SJSA1 (cell line): ENCODE measurements at regions not wholly inside any gene's neighbourhood (a gene's known extent, or its start where the extent isn't known, plus 50 kb on each side); places are given as distances from the start of the nearest gene placed in this dataset.

ENCODE experiments used
- DNase-seq, 2 experiments: peaks; one replicate each; pipeline ENCODE4 v3.0.0-alpha.2; 2015 to 2020; ENCODE audit warnings: low spot score in 2 of 2, low read depth in 1 of 2
- H3K27ac ChIP-seq: fragments of 250-450 bp; sonication (Bioruptor Pico); 2 replicates; pipeline ENCODE4 v1.5.1; 2020; ENCODE audit warnings: mild to moderate bottlenecking, moderate library complexity
- H3K27me3 ChIP-seq: fragments of 250-450 bp; sonication (Bioruptor Pico); replicated peaks from 2 replicates; pipeline ENCODE4 v1.5.1; 2020; ENCODE audit warnings: mild to moderate bottlenecking, moderate library complexity
- H3K36me3 ChIP-seq: fragments of 250-450 bp; sonication (Bioruptor Pico); 2 replicates; pipeline ENCODE4 v1.5.1; 2020; ENCODE audit warnings: mild to moderate bottlenecking
- H3K4me1 ChIP-seq: fragments of 250-450 bp; sonication (Bioruptor Pico); replicated peaks from 2 replicates; pipeline ENCODE4 v1.6.1; 2021; ENCODE audit warnings: mild to moderate bottlenecking
- H3K4me3 ChIP-seq: fragments of 250-450 bp; sonication (Bioruptor Pico); 2 replicates; pipeline ENCODE4 v1.5.1; 2020; ENCODE audit warnings: mild to moderate bottlenecking
- H3K9me3 ChIP-seq: fragments of 250-450 bp; sonication (Bioruptor Pico); replicated peaks from 2 replicates; pipeline ENCODE4 v1.5.1; 2020; ENCODE audit warnings: mild to moderate bottlenecking

DNA sequence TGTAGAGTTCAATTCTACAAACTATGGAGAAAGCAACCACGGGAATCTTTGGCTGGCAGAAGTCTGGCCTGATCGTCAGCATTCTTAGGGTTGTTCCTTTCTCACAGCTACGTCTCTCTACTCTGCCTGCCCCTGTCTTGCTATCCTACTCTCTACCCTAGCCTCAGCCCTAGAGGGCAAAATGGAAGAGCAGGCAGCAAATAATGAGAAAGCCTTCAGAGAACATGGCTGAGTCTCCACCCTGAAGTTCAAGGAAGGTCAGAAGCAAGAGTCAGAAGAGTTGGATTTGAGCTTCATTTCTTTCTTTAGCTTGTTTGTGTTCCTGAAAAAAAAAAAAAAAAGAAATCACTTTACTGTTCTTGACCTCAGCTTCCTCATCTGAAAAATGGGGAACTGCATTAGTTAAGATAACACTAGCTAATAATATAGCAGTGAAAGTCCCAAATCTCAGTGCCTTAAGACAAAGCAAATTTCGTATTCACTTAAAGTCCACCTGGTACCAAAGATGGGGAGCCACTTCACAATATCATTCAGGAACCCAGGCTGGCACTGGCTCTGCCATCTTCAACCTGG is 50.2 kb upstream of the CCND2 start:
- Histone ChIP-seq H3K27me3 (no peaks in the 10 kb centered on the region), H3K36me3 (no peaks in the 10 kb centered on the region), H3K4me3 (no peak overlapping the region), H3K27ac (no peak overlapping the region), H3K9me3 (no peaks in the 10 kb centered on the region), H3K4me1 (no peaks in the 10 kb centered on the region)
- DNase-seq: no peak

DNA sequence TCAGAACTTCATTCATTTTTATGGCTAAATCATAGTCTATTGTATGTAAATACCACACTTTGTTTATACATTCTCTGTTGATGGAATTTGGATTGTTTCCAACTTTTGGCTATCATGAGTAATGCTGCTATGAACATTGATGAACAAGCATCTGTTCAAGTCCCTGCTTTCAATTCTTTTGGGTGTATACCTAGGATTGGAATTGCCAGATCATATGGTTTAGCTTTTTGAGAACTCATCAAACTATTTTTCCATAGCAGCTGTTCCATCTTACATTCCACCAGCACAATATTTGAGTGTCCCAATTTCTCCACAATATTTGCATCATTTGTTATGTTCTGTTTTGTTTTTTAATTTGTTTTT is 52.3 kb upstream of the CCND2 start:
- Histone ChIP-seq H3K9me3 (no peaks in the 10 kb centered on the region), H3K4me3 (no peak overlapping the region), H3K36me3 (no peaks in the 10 kb centered on the region), H3K4me1 (no peaks in the 10 kb centered on the region), H3K27ac (no peak overlapping the region), H3K27me3 (no peaks in the 10 kb centered on the region)
- no peak for DNase-seq

DNA sequence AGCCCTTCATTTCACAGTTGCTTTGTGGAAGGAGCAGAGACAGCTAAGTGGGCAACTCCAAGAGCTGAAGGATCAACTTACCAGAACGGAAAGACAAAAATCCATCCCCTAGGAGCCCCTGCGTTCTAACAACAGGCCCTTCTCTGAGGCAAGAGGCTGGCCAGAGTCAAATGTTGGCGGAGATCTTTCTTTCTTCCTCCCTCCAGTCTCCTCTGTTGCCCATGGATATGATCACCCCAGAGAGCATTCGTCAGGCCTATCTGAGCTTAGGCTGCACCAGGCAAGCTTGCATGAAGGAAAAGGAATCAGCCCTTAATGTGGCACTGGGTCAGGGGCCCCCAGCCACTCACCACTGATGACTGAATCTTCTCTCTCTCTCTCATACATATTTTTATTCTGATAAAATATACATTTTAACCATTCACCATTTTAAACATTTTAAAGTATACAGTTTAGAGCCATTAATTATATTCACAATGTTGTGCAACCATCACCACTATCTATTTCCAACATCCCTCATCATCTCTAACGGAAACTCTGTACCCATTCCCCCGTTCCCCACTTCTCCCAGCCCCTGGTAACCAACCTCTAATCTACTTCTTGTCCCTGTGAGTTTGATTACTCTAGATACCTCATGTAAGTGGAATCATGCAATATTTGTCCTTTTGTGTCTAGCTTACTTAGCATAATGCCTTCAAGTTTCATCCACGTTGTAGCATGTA is 52.9 kb upstream of the CCND2 start:
- Histone ChIP-seq H3K27me3 (no peaks in the 10 kb centered on the region), H3K4me3 (no peak overlapping the region), H3K4me1 (no peaks in the 10 kb centered on the region), H3K36me3 (no peaks in the 10 kb centered on the region), H3K27ac (no peak overlapping the region), H3K9me3 (no peaks in the 10 kb centered on the region)
- peak in 1 of 2 experiments; percentile 20 for DNase-seq

DNA sequence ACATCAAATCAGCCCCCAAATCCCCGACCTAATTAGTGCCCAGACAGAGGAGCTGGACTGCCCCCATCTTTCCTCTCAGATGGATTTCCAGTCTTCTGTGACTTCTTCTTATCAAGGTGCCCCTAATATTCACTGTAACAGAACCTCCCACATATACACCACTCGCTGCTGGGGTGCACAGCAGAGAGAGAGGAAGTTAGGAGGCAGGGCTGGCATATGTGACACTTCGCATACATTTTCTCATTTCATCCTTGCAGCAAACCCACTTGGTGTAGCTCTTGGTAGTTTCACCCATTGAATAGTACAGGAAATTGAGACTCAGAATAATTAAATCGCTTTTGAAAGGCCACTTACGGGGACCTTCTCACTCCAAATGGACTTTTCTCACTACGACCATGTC is 56.5 kb upstream of the CCND2 start:
- H3K4me3 ChIP-seq: no peak overlapping the region
- no peaks in the 10 kb centered on the region for H3K9me3 ChIP-seq
- no peaks in the 10 kb centered on the region for H3K4me1 ChIP-seq
- no peaks in the 10 kb centered on the region for H3K27me3 ChIP-seq
- DNase-seq: no peak
- no peaks in the 10 kb centered on the region for H3K36me3 ChIP-seq
- H3K27ac ChIP-seq: no peak overlapping the region

DNA sequence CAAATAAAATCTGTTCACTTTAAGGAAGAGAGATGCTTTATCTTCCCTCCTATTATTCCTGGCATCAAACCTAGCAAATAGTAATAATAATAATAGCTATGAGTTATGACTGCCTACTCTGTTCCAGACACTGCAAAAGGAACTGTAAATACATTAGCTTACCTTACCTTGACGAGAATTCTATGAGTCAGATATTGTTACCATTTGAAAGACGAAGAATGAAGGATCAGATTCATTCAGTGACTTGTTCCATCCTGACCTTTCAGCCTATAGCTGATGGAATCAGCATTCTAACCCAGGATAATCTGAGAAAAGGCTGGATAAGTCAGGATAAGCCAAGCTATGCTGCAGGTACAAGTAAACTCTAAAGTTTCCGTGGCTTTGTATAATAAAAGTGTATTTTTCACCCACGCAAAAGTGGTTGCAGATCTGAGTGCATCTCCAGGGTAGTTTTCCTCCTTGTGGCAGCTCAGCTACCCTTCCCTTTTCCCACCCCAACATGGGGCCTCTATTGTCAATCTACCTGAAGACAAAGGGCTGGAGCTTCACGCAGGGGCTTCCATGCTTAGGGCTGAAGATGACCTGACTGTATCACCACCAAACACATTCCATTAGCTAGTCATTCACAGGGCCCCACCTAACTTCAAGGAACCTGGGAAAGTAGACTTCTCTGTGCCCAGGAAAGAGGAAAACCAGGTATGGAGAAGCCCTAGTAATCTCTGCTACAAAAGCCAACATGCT is 57.2 kb upstream of the CCND2 start:
- Histone ChIP-seq H3K27me3 (no peaks in the 10 kb centered on the region), H3K36me3 (no peaks in the 10 kb centered on the region), H3K27ac (no peak overlapping the region), H3K9me3 (no peaks in the 10 kb centered on the region), H3K4me1 (no peaks in the 10 kb centered on the region), H3K4me3 (no peak overlapping the region)
- no peak for DNase-seq

DNA sequence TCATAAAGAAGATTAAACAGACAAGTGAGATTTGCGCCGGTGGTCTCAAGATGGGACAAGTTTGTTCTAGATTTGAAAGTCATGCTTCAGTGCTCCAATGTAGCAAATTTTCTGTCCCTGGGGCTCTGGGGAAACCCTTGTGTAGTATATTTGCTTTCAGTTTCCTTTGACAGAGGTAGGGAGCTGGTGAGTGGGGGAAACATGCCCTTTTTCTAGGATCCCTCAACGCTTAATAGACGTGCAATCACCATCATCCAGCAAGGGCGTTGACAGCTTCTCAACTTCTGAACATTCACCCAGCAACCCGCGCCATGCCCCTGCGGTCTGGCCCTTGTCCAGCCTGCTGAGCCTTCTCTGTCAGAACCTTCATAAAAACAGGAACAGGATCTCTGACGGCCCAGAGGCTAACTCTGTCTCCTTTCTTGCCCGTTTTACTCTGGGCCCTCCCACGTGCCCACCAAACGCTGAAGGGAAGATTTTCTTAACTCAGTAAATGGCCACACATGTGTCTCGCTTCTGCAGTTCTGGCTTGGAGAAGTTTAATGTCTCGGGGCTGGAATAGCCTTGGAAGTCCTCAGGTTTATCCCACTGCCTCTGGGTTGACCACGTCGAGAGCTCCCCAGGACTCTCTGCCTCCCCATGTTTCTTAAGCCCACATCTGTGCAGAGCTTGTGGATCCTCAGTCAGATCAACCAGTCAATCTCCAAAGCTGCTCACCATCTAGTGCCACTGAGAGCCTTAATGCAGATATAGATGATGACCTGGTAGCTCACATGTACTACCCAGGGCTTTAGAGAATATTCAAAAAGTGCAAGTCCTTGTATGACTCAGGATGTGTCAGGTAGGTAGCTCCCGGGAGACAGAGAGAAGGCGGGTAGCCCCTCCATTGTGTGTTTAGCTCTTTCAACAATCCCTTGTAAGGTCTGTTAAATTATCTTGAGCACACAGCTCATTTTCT is 58.1 kb upstream of the CCND2 start:
- no peak overlapping the region for H3K27ac ChIP-seq
- no peaks in the 10 kb centered on the region for H3K4me1 ChIP-seq
- H3K27me3 ChIP-seq: no peaks in the 10 kb centered on the region
- H3K36me3 ChIP-seq: no peaks in the 10 kb centered on the region
- no peaks in the 10 kb centered on the region for H3K9me3 ChIP-seq
- no peak for DNase-seq
- H3K4me3 ChIP-seq: no peak overlapping the region

DNA sequence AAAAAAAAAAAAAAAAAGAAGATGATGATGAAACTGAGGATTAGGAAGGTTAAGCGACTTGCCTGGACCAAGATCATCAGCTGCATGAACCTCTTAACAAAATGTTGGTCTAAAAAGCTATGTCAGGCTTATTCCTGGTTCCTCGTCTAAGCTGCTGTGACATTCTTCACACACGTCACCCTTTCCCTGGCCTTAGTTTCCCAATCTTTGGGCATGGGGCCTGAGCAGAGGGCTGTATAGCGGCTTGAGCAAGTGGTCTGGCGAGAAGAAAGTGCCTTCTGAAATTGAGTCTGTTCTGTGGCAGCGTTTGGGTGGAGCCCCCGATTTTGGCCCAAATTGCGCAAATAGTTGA is 58.7 kb upstream of the CCND2 start:
- H3K9me3 ChIP-seq: no peaks in the 10 kb centered on the region
- no peaks in the 10 kb centered on the region for H3K27me3 ChIP-seq
- no peaks in the 10 kb centered on the region for H3K36me3 ChIP-seq
- no peak overlapping the region for H3K4me3 ChIP-seq
- H3K27ac ChIP-seq: no peak overlapping the region
- no peaks in the 10 kb centered on the region for H3K4me1 ChIP-seq
- DNase-seq: no peak

DNA sequence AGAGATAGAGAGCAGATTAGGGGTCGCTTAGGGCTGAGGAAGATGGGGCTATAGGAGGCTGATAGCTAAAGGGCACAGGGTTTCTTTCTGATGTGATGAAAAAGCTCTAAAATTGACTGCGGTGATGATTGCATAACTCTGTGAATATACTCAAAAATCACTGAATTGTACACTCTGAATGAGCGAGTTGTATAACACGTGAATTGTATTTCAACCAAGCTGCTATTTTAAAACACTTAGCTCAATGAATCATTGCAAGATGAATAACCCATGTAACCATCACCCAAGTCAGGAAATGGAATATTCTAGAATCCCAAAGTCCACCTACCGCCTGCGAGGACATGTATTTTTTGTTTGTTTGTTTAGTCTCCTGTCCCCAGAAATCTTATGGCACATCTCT is 60.1 kb upstream of the CCND2 start:
- H3K4me1 ChIP-seq: no peaks in the 10 kb centered on the region
- H3K27me3 ChIP-seq: no peaks in the 10 kb centered on the region
- no peaks in the 10 kb centered on the region for H3K36me3 ChIP-seq
- H3K27ac ChIP-seq: no peak overlapping the region
- DNase-seq: no peak
- H3K4me3 ChIP-seq: no peak overlapping the region
- H3K9me3 ChIP-seq: no peaks in the 10 kb centered on the region

DNA sequence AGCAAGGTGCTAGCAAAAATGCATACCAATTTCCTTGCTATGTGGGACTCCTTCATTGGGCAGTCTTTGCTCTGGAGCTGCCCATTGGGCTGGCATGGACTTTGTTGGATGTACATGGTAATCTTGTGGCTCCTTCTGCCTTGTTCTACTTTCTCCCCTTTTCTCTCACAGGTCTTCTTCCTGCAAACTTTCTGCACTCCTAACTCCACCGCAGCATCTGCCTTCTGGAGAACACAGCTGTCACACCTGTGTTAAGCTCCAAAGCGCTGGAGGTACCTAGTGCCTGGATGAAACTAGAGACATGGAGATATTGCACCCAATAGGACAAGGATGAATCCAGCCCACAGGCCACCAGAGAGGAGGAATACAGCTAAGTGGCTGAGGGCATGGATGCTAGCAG is 60.7 kb upstream of the CCND2 start:
- no peak for DNase-seq
- Histone ChIP-seq H3K27ac (no peak overlapping the region), H3K4me1 (no peaks in the 10 kb centered on the region), H3K27me3 (no peaks in the 10 kb centered on the region), H3K36me3 (no peaks in the 10 kb centered on the region), H3K4me3 (no peak overlapping the region), H3K9me3 (no peaks in the 10 kb centered on the region)

DNA sequence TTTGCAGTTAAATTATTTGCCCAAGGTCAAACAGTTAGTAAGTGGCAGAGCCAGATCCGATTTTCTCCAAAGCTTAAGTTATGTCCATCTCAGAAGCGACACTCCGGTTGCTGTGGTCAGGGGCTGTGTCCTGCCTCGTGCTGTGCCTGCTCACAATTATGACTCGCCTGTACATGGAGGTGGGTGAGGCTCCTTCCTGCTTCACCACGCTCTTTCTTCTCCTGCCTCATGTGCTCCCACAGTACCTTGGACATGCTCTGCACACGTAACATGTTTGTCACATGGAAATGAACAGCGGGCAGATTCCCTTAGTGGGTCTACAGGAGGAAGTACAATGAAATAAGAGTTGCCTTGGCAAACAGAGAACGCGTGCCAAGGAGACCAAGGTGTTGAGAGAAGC is 62.2 kb upstream of the CCND2 start:
- no peaks in the 10 kb centered on the region for H3K27me3 ChIP-seq
- no peak for DNase-seq

DNA sequence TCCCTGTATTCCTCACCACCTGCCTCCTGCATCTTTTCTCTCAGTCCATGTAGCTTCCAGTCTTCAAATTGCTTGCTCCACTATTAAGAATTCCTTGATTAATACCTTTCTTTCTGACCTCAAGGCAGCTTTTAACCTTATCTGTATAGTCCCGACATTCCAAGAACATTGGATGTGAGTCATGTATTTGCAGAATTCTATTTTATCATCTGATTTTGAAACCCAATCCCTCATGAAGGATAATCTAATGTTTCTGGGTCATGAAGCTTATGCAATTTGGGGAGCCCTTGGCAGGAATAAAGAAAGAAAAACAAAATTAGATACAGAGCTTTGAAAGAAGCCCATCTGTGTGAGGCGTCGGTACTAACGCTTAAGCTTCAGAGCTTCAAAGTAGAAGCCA is 63.4 kb upstream of the CCND2 start:
- DNase-seq: no peak
- H3K4me3 ChIP-seq: no peak overlapping the region
- no peaks in the 10 kb centered on the region for H3K9me3 ChIP-seq
- no peak overlapping the region for H3K27ac ChIP-seq
- H3K27me3 ChIP-seq: no peaks in the 10 kb centered on the region; the same call in 1 of the 2 replicates
- H3K36me3 ChIP-seq: no peaks in the 10 kb centered on the region
- H3K4me1 ChIP-seq: no peaks in the 10 kb centered on the region

More for the DNA sequence above, 62.2 kb upstream of the CCND2 start:
- H3K4me3 ChIP-seq: no peak overlapping the region
- no peaks in the 10 kb centered on the region for H3K9me3 ChIP-seq
- H3K4me1 ChIP-seq: no peaks in the 10 kb centered on the region
- no peaks in the 10 kb centered on the region for H3K36me3 ChIP-seq
- no peak overlapping the region for H3K27ac ChIP-seq

DNA sequence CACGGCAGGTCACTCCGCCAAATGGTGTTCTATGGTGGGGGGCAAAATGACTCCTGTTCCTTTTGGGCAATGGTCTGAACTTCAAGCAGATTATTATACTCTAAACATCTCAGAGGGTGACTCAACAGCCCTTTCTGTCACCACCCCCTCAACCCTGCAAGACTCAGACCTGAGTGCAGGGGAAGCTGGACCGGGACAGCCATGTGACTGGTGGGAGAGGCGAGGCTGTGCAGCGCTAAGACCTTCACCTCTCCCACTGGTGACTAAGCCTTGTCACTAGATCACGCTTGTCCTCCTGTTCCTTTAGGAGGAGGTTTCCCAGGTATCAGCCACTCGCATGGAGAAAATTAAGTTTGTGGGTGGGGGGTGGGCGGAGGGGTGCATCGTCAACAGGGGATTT is 67.1 kb upstream of the CCND2 start:
- Histone ChIP-seq H3K9me3 (no peaks in the 10 kb centered on the region), H3K36me3 (no peaks in the 10 kb centered on the region), H3K4me3 (no peak overlapping the region), H3K4me1 (no peaks in the 10 kb centered on the region), H3K27me3 (peaks cover 18% of the 10 kb centered on the region), H3K27ac (no peak overlapping the region)
- DNase-seq: no peak

DNA sequence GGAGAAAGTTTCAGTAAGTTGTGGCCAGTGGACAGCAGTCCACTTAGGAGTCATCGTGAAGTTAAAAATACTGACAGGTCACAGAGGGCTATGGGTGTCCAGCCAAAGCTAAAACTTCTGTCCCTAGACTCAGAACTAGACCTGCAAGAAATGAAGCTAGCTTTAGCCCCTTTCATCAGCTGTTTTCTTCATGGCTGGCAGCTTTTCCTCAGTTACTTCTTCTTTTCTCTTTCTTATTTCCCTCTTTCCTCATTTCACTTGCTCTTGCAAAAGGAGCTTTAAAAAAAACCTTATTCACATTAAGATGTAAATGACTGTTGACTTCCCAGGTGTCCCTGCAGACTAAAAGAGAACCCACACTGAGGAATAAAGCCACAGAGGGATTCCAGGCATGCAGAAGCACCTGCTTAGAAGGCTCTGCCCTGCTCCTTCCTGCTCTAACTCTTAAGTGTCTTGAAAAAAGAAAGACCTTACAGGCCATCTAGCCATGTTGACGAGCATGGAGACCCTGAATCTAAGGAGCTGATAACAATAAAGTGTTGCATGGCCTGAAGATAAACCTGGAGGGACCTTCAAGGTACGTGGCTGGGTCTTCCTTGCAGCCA is 69.7 kb upstream of the CCND2 start:
- no peaks in the 10 kb centered on the region for H3K4me1 ChIP-seq
- H3K27ac ChIP-seq: no peak overlapping the region
- H3K4me3 ChIP-seq: no peak overlapping the region
- H3K27me3 ChIP-seq: peaks cover 18% of the 10 kb centered on the region
- H3K9me3 ChIP-seq: no peaks in the 10 kb centered on the region
- DNase-seq: no peak
- H3K36me3 ChIP-seq: no peaks in the 10 kb centered on the region
